GM12873 (cell line): ENCODE measurements at regions not wholly inside any gene's neighbourhood (a gene's known extent, or its start where the extent isn't known, plus 50 kb on each side); places are given as distances from the start of the nearest gene placed in this dataset.

Experiments
- TF ChIP-seq, protein P1 (sequence below): IDR thresholded peaks from 2 replicates; pipeline ENCODE4 v1.5.1; 2012; ENCODE audit warnings: low read depth, mild to moderate bottlenecking, moderate library complexity, low read length, control low read depth; ENCODE audit not compliant: insufficient read depth; ENCODE audit errors: missing control alignments

GRCh38 chr3:159831466-159831865 lies 157.2 kb upstream of the IL12A start:
- TF ChIP-seq, protein P1, sequence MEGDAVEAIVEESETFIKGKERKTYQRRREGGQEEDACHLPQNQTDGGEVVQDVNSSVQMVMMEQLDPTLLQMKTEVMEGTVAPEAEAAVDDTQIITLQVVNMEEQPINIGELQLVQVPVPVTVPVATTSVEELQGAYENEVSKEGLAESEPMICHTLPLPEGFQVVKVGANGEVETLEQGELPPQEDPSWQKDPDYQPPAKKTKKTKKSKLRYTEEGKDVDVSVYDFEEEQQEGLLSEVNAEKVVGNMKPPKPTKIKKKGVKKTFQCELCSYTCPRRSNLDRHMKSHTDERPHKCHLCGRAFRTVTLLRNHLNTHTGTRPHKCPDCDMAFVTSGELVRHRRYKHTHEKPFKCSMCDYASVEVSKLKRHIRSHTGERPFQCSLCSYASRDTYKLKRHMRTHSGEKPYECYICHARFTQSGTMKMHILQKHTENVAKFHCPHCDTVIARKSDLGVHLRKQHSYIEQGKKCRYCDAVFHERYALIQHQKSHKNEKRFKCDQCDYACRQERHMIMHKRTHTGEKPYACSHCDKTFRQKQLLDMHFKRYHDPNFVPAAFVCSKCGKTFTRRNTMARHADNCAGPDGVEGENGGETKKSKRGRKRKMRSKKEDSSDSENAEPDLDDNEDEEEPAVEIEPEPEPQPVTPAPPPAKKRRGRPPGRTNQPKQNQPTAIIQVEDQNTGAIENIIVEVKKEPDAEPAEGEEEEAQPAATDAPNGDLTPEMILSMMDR, result no peak

DNA sequence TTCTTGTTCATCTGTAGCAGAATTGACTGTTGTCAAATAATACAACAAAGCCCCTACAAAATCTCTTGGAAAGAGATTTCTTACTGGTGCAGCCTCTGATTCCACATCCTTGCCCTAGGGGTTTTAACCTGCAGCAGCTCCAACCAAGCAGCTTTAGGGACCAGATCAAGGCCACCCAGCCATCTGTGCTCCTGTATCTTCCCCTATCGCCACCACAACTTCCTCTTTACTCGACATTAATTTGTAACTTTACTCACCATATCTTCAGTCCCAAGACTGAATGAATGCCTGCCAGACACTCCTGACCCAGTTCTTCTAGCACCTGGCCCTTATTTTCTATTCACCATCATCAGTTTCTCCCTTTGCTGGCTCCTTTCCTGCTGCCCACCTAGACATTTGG lies 156.6 kb upstream of the IL12A start:
- TF ChIP-seq, protein P1, result no peak

- TF ChIP-seq, protein P1, result no peak
Measured at GRCh38 chr3:159835126-159835525, 153.5 kb upstream of the IL12A start.

GRCh38 chr3:159837725-159838124 lies 150.9 kb upstream of the IL12A start:
- TF ChIP-seq, protein P1, result no peak

DNA sequence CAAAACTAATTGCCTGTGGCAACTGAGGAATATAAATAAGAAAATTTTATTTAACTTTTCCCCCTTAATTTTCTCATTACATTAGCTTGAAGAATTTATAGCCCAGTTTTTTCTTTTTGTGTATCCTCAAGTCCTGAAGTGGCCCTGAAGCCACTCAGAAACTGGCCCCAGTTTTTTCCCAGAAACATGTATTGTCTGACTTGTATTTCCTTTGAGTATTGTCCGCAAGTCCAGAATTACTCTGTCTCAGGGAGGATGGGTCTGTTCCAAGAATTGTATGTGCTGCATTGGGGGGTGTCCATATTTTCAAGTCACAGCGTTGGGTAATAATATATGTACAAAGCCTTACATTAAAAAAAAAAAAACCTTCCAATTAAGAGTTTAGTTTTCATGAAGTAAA lies 149.7 kb upstream of the IL12A start:
- TF ChIP-seq, protein P1, result no peak

DNA sequence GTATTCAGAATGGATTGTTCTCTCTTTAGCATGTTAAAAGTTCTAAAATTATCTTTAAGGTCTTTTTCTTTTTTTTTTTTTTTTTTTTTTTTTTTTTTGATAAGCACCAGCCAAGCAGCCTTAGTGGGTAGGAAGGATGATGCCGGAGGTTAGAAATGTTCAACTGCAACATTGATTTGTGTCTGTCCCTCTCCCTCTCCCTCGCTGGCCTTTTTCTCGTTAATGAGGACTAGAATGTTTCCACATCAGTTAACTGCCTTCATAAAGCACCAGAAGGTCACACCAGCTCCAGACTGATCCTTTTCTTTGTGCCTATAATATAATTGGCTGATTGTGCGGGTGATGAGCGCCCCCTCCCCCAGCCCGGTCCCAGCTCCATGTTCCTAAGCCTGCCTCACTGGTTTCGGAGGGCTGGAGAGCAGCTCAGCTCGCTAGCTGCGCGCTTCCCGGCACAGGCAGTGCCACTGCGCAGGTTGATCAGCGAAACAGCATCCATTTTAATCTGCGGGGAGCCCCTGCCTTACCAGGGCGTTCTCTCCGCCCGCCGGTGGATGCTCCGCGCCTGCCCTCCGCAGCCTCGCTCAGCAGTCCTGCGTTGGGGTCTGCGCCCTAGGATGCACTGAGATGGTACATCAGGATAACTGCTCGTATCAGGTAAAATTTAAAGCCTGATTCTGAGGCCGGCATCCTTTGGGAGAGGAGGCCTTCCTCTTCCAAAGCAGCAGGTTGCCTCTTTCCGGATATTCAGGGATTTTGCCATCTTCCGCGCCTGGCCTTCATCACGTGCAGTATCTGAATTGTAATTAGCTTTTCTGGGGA lies 148.9 kb upstream of the IL12A start, which contains the start of gene SCHIP1:
Gene SCHIP1, plus strand, starts transcription at position 301 of the 819 bp plus-strand sequence.
- TF ChIP-seq, protein P1, result no peak

- TF ChIP-seq, protein P1, result no peak
Measured at GRCh38 chr3:159840703-159841299, 147.8 kb upstream of the IL12A start.
